ENCODE measurements at regions not wholly inside any gene's neighbourhood (a gene's known extent, or its start where the extent isn't known, plus 50 kb on each side); places are given as distances from the start of the nearest gene placed in this dataset.

GRCh38 chr7:21128062-21128817 is 299.6 kb upstream of the SP4 start:
- DNase-seq (ENCODE audit: low spot score), result no peak
- Mint-ChIP-seq H3K27ac (no peak overlapping the region), H3K4me1 (ENCODE audit: low read depth) (no peaks in the 10 kb centered on the region), H3K4me3 (no peak overlapping the region), H3K9me3 (peaks cover 7% of the 10 kb centered on the region), H3K36me3 (ENCODE audit: low read depth) (no peaks in the 10 kb centered on the region), H3K27me3 (ENCODE audit: insufficient read depth) (peaks cover 5% of the 10 kb centered on the region)
- intact Hi-C loops (cut with micrococcal nuclease), result no loop called here

- no peak for DNase-seq (ENCODE audit: low spot score)
- H3K4me3 Mint-ChIP-seq, result no peak overlapping the region
- H3K36me3 Mint-ChIP-seq (ENCODE audit: low read depth), result no peaks in the 10 kb centered on the region
- H3K9me3 Mint-ChIP-seq, result peaks cover 7% of the 10 kb centered on the region
- intact Hi-C loops (cut with micrococcal nuclease), result no loop called here
- no peak overlapping the region for H3K27ac Mint-ChIP-seq
- H3K27me3 Mint-ChIP-seq (ENCODE audit: insufficient read depth), result peaks cover 5% of the 10 kb centered on the region
- no peaks in the 10 kb centered on the region for H3K4me1 Mint-ChIP-seq (ENCODE audit: low read depth)
These were observed 296.0 kb upstream of the SP4 start for GRCh38 chr7:21131897-21132296.

GRCh38 chr7:21134631-21135030 is 293.3 kb upstream of the SP4 start:
- Mint-ChIP-seq H3K27ac (no peak overlapping the region), H3K4me1 (ENCODE audit: low read depth) (no peaks in the 10 kb centered on the region), H3K36me3 (ENCODE audit: low read depth) (no peaks in the 10 kb centered on the region), H3K27me3 (ENCODE audit: insufficient read depth) (peaks cover 6% of the 10 kb centered on the region), H3K4me3 (no peak overlapping the region), H3K9me3 (peaks cover 7% of the 10 kb centered on the region)
- DNase-seq (ENCODE audit: low spot score), result no peak
- intact Hi-C loops (cut with micrococcal nuclease), result no loop called here

- H3K27ac Mint-ChIP-seq, result no peak overlapping the region
- peaks cover 7% of the 10 kb centered on the region for H3K9me3 Mint-ChIP-seq
- H3K4me3 Mint-ChIP-seq, result no peak overlapping the region
- no peaks in the 10 kb centered on the region for H3K36me3 Mint-ChIP-seq (ENCODE audit: low read depth)
- no peaks in the 10 kb centered on the region for H3K4me1 Mint-ChIP-seq (ENCODE audit: low read depth)
- intact Hi-C loops (cut with micrococcal nuclease), result no loop called here
- no peak for DNase-seq (ENCODE audit: low spot score)
- H3K27me3 Mint-ChIP-seq (ENCODE audit: insufficient read depth), result peaks cover 6% of the 10 kb centered on the region
These were observed 292.4 kb upstream of the SP4 start for GRCh38 chr7:21135437-21135836.

- no peak overlapping the region for H3K27ac Mint-ChIP-seq
- no peak overlapping the region for H3K4me3 Mint-ChIP-seq
- H3K36me3 Mint-ChIP-seq (ENCODE audit: low read depth), result no peaks in the 10 kb centered on the region
- H3K9me3 Mint-ChIP-seq, result no peaks in the 10 kb centered on the region
- intact Hi-C loops (cut with micrococcal nuclease), result no loop called here
- H3K4me1 Mint-ChIP-seq (ENCODE audit: low read depth), result no peaks in the 10 kb centered on the region
- DNase-seq (ENCODE audit: low spot score), result no peak
- peaks cover 3% of the 10 kb centered on the region for H3K27me3 Mint-ChIP-seq (ENCODE audit: insufficient read depth)
These were observed 290.2 kb upstream of the SP4 start for GRCh38 chr7:21137640-21138039.

GRCh38 chr7:21140622-21141021 is 287.3 kb upstream of the SP4 start:
- intact Hi-C loops (cut with micrococcal nuclease), result no loop called here
- H3K4me3 Mint-ChIP-seq, result no peak overlapping the region

GRCh38 chr7:21141476-21141875 is 286.4 kb upstream of the SP4 start:
- Mint-ChIP-seq H3K4me1 (ENCODE audit: low read depth) (no peaks in the 10 kb centered on the region), H3K4me3 (no peak overlapping the region), H3K27me3 (ENCODE audit: insufficient read depth) (peaks cover 6% of the 10 kb centered on the region), H3K9me3 (no peaks in the 10 kb centered on the region), H3K36me3 (ENCODE audit: low read depth) (no peaks in the 10 kb centered on the region), H3K27ac (no peak overlapping the region)
- no peak for DNase-seq (ENCODE audit: low spot score)
- intact Hi-C loops (cut with micrococcal nuclease), result no loop called here

More at GRCh38 chr7:21140622-21141021, 287.3 kb upstream of the SP4 start:
- H3K4me1 Mint-ChIP-seq (ENCODE audit: low read depth), result no peaks in the 10 kb centered on the region
- no peak for DNase-seq (ENCODE audit: low spot score)
- H3K27ac Mint-ChIP-seq, result no peak overlapping the region
- H3K9me3 Mint-ChIP-seq, result no peaks in the 10 kb centered on the region
- H3K36me3 Mint-ChIP-seq (ENCODE audit: low read depth), result no peaks in the 10 kb centered on the region
- H3K27me3 Mint-ChIP-seq (ENCODE audit: insufficient read depth), result peaks cover 3% of the 10 kb centered on the region

- H3K27me3 Mint-ChIP-seq (ENCODE audit: insufficient read depth), result peaks cover 6% of the 10 kb centered on the region
- no peaks in the 10 kb centered on the region for H3K36me3 Mint-ChIP-seq (ENCODE audit: low read depth)
- no peaks in the 10 kb centered on the region for H3K4me1 Mint-ChIP-seq (ENCODE audit: low read depth)
- no peak for DNase-seq (ENCODE audit: low spot score)
- H3K9me3 Mint-ChIP-seq, result no peaks in the 10 kb centered on the region
- H3K27ac Mint-ChIP-seq, result no peak overlapping the region
- intact Hi-C loops (cut with micrococcal nuclease), result no loop called here
- no peak overlapping the region for H3K4me3 Mint-ChIP-seq
These were observed 285.8 kb upstream of the SP4 start for GRCh38 chr7:21142081-21142480.

- no peak overlapping the region for H3K4me3 Mint-ChIP-seq
- H3K4me1 Mint-ChIP-seq (ENCODE audit: low read depth), result no peaks in the 10 kb centered on the region
- no peak for DNase-seq (ENCODE audit: low spot score)
- H3K27ac Mint-ChIP-seq, result no peak overlapping the region
- intact Hi-C loops (cut with micrococcal nuclease), result no loop called here
- H3K36me3 Mint-ChIP-seq (ENCODE audit: low read depth), result no peaks in the 10 kb centered on the region
- no peaks in the 10 kb centered on the region for H3K9me3 Mint-ChIP-seq
- peaks cover 3% of the 10 kb centered on the region for H3K27me3 Mint-ChIP-seq (ENCODE audit: insufficient read depth)
These were observed 281.1 kb upstream of the SP4 start for GRCh38 chr7:21146642-21147423.

GRCh38 chr7:21149809-21150208 is 278.1 kb upstream of the SP4 start:
- intact Hi-C loops (cut with micrococcal nuclease), result no loop called here
- no peaks in the 10 kb centered on the region for H3K36me3 Mint-ChIP-seq (ENCODE audit: low read depth)
- no peak overlapping the region for H3K27ac Mint-ChIP-seq
- no peak overlapping the region for H3K4me3 Mint-ChIP-seq
- H3K9me3 Mint-ChIP-seq, result no peaks in the 10 kb centered on the region
- DNase-seq (ENCODE audit: low spot score), result no peak
- H3K4me1 Mint-ChIP-seq (ENCODE audit: low read depth), result no peaks in the 10 kb centered on the region
- peaks cover 5% of the 10 kb centered on the region for H3K27me3 Mint-ChIP-seq (ENCODE audit: insufficient read depth)

GRCh38 chr7:21154614-21155013 is 273.3 kb upstream of the SP4 start:
- no peaks in the 10 kb centered on the region for H3K36me3 Mint-ChIP-seq (ENCODE audit: low read depth)
- no peak overlapping the region for H3K27ac Mint-ChIP-seq
- no peak for DNase-seq (ENCODE audit: low spot score)
- H3K27me3 Mint-ChIP-seq (ENCODE audit: insufficient read depth), result peaks cover 5% of the 10 kb centered on the region
- no peaks in the 10 kb centered on the region for H3K4me1 Mint-ChIP-seq (ENCODE audit: low read depth)
- intact Hi-C loops (cut with micrococcal nuclease), result no loop called here
- H3K9me3 Mint-ChIP-seq, result no peaks in the 10 kb centered on the region
- H3K4me3 Mint-ChIP-seq, result no peak overlapping the region

GRCh38 chr7:21159506-21159905 is 268.4 kb upstream of the SP4 start:
- intact Hi-C loops (cut with micrococcal nuclease), result no loop called here
- DNase-seq (ENCODE audit: low spot score), result no peak
- Mint-ChIP-seq H3K9me3 (no peaks in the 10 kb centered on the region), H3K27me3 (ENCODE audit: insufficient read depth) (peaks cover 4% of the 10 kb centered on the region), H3K36me3 (ENCODE audit: low read depth) (no peaks in the 10 kb centered on the region), H3K27ac (no peak overlapping the region), H3K4me3 (no peak overlapping the region), H3K4me1 (ENCODE audit: low read depth) (no peaks in the 10 kb centered on the region)

GRCh38 chr7:21160401-21160800 is 267.5 kb upstream of the SP4 start:
- H3K36me3 Mint-ChIP-seq (ENCODE audit: low read depth), result no peaks in the 10 kb centered on the region
- intact Hi-C loops (cut with micrococcal nuclease), result no loop called here

More at GRCh38 chr7:21160401-21160800, 267.5 kb upstream of the SP4 start:
- Mint-ChIP-seq H3K4me3 (no peak overlapping the region), H3K4me1 (ENCODE audit: low read depth) (no peaks in the 10 kb centered on the region), H3K27ac (no peak overlapping the region), H3K9me3 (no peaks in the 10 kb centered on the region), H3K27me3 (ENCODE audit: insufficient read depth) (no peaks in the 10 kb centered on the region)
- no peak for DNase-seq (ENCODE audit: low spot score)
